GM18868 (cell line): ENCODE measurements at regions not wholly inside any gene's neighbourhood (a gene's known extent, or its start where the extent isn't known, plus 50 kb on each side); places are given as distances from the start of the nearest gene placed in this dataset.

Source experiments
- ATAC-seq: cut with Tn5 transposase; IDR thresholded peaks from one replicate; pipeline ENCODE4 v1.9.1; 2021; ENCODE audit warnings: mild to moderate bottlenecking, moderate library complexity; ENCODE audit not compliant: unreplicated experiment

- no peak for ATAC-seq
Observed at GRCh38 chr2:160909781-160910242, 250.4 kb upstream of the TANK start.

DNA sequence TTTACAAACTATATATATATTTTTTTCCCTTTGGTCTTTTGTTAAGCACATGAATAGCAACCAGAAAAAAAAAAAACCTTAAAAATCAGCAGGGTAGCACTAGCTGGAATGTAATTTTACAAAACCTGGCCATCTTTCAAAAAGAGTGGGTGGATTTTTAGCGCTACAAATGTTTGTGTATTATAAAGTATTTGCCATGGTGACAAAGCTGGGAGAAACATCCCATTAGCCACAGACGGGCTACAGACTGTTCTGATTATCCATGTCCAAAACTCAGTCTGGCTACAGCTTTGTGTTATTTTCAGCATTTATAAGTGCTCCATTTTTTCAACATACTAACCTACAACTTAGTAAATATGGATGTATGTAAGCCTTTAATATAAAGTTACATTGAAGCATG is 249.5 kb upstream of the TANK start:
- ATAC-seq: no peak

DNA sequence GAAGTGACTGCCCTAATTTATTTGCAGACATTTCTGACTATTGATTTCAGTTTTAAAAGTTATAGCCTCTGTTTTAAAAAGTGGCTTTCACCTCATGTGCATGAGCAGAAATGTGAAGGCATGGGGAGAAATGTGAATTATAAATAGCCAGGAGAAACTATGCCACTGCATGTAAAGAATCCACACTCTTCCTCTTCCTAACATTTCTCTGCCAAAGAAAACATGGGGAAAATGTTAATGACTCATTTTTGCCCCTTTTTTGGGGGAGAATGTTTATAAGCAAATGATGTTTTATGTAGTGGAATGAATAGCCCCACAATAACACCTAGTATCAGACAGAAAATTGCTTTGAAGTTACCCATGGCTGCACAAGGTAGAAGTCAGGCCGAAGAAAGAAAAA is 249.0 kb upstream of the TANK start:
- ATAC-seq: no peak

- no peak for ATAC-seq
Observed at GRCh38 chr2:160912276-160912675, 248.0 kb upstream of the TANK start.

DNA sequence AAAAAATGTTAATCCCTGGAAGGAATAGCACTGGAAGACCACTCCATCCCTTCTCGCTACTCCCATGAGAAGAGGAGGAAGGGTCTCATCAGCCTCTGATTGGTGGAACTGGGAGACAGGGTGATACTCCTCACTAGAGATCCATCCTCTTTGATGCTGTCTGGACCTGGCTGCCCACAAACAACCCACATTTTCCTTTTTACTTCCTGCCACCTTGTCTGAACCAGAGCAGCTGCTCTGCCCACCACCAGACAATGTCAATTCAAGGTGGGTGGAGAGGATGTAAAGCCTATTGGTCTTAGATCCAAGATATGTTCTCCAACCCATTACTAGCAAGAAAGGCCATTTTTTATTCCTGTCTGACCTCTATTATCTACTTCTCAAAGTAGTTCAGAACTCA is 246.9 kb upstream of the TANK start:
- ATAC-seq: no peak

GRCh38 chr2:160914217-160914616 is 246.0 kb upstream of the TANK start:
- ATAC-seq: no peak

DNA sequence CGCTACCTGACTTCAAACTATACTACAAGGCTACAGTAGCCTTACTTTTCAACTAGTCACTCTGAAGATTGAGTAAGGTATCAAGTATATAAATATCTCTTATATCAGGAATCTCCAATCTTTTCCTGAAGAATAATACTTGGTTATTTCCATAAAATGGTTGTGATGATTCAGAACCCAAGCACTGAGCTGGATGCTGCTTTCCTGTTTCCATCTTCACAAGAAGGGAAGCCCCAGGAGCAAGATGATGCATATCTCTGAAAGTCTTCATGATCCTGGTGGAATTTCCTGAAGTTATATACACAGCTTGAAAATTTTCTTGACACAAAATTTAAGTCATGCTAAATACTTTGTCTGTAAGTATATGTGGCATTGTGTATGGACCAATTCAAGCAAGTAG is 243.9 kb upstream of the TANK start:
- ATAC-seq: no peak

- no peak for ATAC-seq
Observed at GRCh38 chr2:160917850-160918249, 242.4 kb upstream of the TANK start.

DNA sequence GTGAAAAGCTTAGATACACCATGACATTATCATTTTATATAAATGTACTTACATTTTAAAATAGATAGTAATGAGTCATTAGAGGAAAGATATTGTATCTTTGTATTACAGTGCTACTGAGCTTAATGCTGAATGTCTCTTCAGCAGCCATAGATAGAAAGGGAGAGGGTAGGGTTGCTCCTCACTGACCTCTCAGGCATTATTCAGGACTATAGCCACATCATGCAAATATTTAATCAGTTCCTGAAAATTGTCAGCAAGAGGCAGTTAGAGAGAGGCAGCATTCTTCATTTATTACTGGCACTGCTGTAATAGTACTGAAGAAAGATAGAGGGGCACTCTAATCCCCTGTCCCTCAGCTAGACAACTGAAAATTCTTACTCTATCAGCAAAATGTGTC is 242.0 kb upstream of the TANK start:
- ATAC-seq: no peak

GRCh38 chr2:160918906-160919503 is 241.2 kb upstream of the TANK start:
- ATAC-seq: peak; percentile 51

DNA sequence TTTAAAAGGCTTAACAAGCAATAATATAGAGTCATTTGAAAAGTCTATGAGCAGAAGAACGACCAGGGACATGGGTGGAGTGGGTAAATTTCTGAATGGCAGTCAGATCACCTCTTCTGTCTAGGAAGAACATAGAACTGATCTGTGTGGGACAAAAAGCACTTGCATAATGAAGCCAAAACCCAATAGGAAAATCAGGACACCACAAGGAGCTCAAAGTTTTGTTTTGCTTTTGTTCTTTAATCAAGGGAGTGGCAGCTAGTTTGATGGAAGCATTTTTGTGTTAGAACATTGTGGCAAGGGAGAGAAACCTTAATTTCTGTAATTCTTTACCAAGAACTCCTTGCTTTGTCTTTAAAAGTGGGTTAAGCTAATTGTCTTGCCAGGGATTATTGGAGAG is 240.2 kb upstream of the TANK start:
- no peak for ATAC-seq

DNA sequence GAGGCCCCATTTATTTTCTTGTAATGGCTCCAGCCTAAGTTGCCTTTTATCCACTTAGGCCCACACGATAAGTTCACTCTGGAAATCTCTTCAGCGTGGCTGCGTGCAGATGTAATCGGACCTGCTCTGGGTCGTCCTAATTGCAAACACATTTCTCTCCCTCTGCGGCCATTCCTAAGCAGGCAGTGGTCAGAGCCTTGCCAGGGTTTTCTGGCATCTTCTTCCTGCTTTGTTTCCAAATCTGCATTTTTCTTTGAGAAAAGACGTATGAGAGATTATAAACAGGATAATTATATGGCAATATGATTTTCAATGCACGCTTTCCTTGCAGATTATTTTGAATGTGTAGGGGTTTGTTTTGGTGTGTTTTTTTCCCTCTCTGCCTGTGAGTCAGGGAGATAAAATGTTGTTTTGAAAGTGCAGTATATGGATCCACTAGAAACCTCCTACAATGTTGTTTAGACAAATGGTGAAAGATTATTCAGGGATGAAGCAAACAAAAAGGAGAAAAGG is 239.4 kb upstream of the TANK start:
- no peak for ATAC-seq

GRCh38 chr2:160921386-160921964 is 238.8 kb upstream of the TANK start:
- ATAC-seq: no peak

- no peak for ATAC-seq
Observed at GRCh38 chr2:160924936-160925353, 235.3 kb upstream of the TANK start.

DNA sequence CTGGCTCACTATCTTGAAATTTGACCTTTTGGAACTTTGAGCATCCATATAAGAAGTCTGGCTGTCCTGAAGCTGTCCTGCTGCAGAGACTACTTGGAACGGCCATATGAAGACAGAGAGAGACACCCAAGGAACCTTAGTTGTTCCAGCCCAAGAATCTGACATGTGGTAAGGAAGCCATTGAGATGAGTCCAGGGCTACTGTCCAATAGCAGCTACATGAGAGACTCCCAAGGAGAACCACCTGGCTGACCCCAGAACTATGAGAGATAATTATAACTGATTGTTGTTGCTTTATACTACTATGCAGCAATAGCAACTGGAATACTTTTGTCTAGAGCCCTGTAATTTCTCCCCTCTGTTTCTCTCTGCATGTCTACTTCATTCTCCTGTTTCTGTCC is 234.3 kb upstream of the TANK start:
- ATAC-seq: no peak

GRCh38 chr2:160927324-160927723 is 232.9 kb upstream of the TANK start:
- ATAC-seq: no peak

- no peak for ATAC-seq
Observed at GRCh38 chr2:160928854-160929301, 231.3 kb upstream of the TANK start.

DNA sequence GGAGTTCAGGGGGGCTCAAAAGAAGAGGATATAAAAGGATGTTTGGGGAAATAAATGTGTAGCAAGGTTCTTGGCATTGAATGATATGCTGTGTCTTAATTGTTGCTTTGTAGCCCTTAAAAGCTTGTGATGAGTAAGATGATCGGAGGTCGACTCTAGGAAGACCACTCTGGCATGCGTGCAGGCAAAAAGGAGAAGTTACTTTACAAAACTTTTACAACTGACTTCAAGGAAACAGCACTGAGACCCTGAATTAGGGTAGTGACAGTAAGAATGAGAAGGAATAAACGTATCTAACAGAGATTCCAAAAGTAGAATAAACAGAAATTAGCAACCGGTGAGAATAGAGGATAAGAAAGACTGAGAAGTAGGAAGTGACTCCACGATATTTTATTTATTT is 228.7 kb upstream of the TANK start:
- no peak for ATAC-seq

GRCh38 chr2:160932960-160933359 is 227.3 kb upstream of the TANK start:
- no peak for ATAC-seq

- ATAC-seq: no peak
Observed at GRCh38 chr2:160934263-160934662, 226.0 kb upstream of the TANK start.

DNA sequence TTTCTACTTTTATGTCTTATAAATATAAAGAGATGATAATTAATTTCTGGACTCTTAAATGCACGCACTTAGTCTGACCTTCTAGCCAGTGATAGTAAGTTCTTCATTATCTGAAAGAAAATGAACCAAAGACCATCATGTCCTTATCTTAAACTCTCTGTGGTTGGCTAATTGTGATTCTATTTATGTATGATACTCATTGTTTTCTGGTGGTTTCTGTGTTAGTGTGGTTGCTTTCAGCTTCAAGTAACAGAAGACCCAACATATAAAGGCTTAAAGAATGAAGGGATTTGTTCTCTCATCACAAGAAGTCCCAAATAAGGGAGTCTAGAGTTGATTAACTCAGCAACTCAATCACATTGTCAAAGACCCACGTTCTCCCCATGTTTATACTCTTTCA is 225.2 kb upstream of the TANK start:
- no peak for ATAC-seq

DNA sequence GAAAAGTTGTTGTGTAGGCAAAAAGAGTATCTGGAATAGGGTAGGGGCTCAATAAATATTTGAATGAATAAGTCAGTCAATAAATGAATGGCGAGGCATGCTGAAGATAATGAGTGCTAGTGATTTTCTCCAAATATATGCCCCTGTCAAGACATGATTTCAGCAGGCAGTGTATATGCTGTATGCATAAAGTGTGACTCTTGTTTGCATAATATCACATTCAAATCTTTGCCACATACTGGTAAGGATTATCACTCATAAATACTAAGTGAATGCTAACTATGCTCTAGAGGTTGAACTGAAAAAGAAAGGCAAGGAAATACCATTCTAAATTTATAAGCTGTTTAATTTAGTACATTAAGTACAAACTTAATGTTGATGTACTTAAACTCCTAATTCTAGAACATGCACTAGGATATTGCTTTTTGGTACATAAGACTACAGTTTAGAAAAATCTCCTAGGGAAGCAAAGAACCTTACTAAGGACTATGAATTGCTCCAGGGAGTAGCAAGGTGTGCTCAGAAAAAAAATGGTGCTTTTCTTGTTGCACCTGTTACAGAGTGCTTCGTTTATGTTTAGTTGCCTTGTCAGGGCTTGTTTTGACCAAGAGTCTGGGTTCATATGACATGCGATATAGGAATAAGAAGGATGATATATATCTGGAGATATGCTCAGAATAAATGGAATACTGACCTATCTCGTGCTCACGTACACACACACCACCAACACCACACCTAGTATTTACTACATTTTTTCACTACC is 224.0 kb upstream of the TANK start:
- ATAC-seq: no peak
